Psoas muscle (tissue), 7 donors: ENCODE measurements at regions not wholly inside any gene's neighbourhood (a gene's known extent, or its start where the extent isn't known, plus 50 kb on each side); places are given as distances from the start of the nearest gene placed in this dataset.

Experiments used
- ATAC-seq, 4 donors: fragments of 200-7000 bp; cut with Tn5 transposase; one replicate each; pipeline ENCODE4 v1.9.1; 2020; ENCODE audit warnings: moderate library complexity in 3 of 4, mild to moderate bottlenecking in 2 of 4
- DNase-seq, 2 donors: peaks; one replicate each; pipeline ENCODE4 v3.0.0-alpha.2; 2020
- H3K27ac ChIP-seq: fragments of 200-600 bp; one replicate; pipeline ENCODE4 v1.8.0; 2022
- H3K27me3 ChIP-seq, 3 donors: fragments of 200-600 bp in 1 of 3; one replicate each; pipeline versions ENCODE4 v1.6.1 to v1.8.0; 2013 to 2022; ENCODE audit warnings: low read length in 2 of 3, mild to moderate bottlenecking in 2 of 3, moderate library complexity in 1 of 3; ENCODE audit not compliant: insufficient read depth in 3 of 3
- H3K36me3 ChIP-seq, 2 donors: fragments of 200-600 bp in 1 of 2; one replicate each; pipeline versions ENCODE4 v1.6.1 to v1.8.0; 2013 to 2022; ENCODE audit warnings: low read depth in 1 of 2, mild to moderate bottlenecking in 1 of 2, moderate library complexity in 1 of 2; ENCODE audit not compliant: insufficient read depth in 1 of 2
- H3K4me1 ChIP-seq: fragments of 200-600 bp; one replicate; pipeline ENCODE4 v1.8.0; 2022
- H3K4me3 ChIP-seq: fragments of 200-600 bp; one replicate; pipeline ENCODE4 v1.8.0; 2022; ENCODE audit warnings: mild to moderate bottlenecking
- H3K9me3 ChIP-seq: fragments of 200-600 bp; one replicate; pipeline ENCODE4 v1.8.0; 2022
- CTCF ChIP-seq: fragments of 200-600 bp; IDR thresholded peaks from one replicate; pipeline ENCODE4 v1.8.0; 2022; ENCODE audit warnings: antibody characterized with exemption
- WGBS, 3 donors: extraction: QIAGEN DNeasy Blood & Tissue Kit; methylation state at CpG; one replicate each; pipeline versions ENCODE4 v1.1.6 to v1.1.7; 2013; 5-methylcytosine and 5-hydroxymethylcytosine counted together
- intact Hi-C, 2 donors: fragments of 100-400 bp; cut with DNase I; formaldehyde crosslinking; loops; one replicate each; pipeline versions ENCODE4 v1.11.0 to v1.14.2; 2022
- donor health status: healthy with polysubstance abuse.
- donor health status: DM: no; HTN: no; CAD: no; lungs with moderate emphysema.
- donor health status: Bipolar disorder and iron deficiency.
- donor health status: healthy.
- donor health status: DM: yes; HTN: yes; CAD: no.
- donor health status: DM: no; HTN: no; CAD: no.
- donor health status: DM: yes; HTN: yes; CAD: no.

- H3K9me3 ChIP-seq = no peaks in the 10 kb centered on the region
- DNase-seq (no peak), ATAC-seq (no peak)
- WGBS, 3 donors = 66 to 78% (median 70%) methylated on average over 2 of the region's 2 CpGs
- H3K36me3 ChIP-seq = no peaks in the 10 kb centered on the region
- intact Hi-C loops = no loop called here
- H3K27me3 ChIP-seq = no peaks in the 10 kb centered on the region
- no peaks in the 10 kb centered on the region for H3K4me1 ChIP-seq
- TF ChIP-seq CTCF = no peak
- no peak overlapping the region for H3K27ac ChIP-seq
- H3K4me3 ChIP-seq = no peak overlapping the region
Measured at GRCh38 chr14:66037361-66037760, 448.8 kb upstream of the CCDC196 start.

- intact Hi-C loops = no loop called here
- ATAC-seq = no peak
- no peak for TF ChIP-seq CTCF
- Histone ChIP-seq H3K36me3 (no peaks in the 10 kb centered on the region), H3K9me3 (no peaks in the 10 kb centered on the region), H3K4me3 (no peak overlapping the region), H3K4me1 (no peaks in the 10 kb centered on the region), H3K27me3 (no peaks in the 10 kb centered on the region), H3K27ac (no peak overlapping the region)
- 31 to 52% (median 44%) methylated on average over 3 of the region's 3 CpGs for WGBS, 3 donors
- DNase-seq = no peak
Measured at GRCh38 chr14:66038212-66038611, 448.0 kb upstream of the CCDC196 start.

GRCh38 chr14:66038618-66039017, 447.6 kb upstream of the CCDC196 start:
- 70 to 91% (median 75%) methylated on average over 1 of the region's 1 CpG for WGBS, 3 donors
- H3K27ac ChIP-seq = no peak overlapping the region

GRCh38 chr14:66039495-66039894, 446.7 kb upstream of the CCDC196 start:
- H3K4me3 ChIP-seq = no peak overlapping the region
- no peak for TF ChIP-seq CTCF
- no peaks in the 10 kb centered on the region for H3K36me3 ChIP-seq
- DNase-seq = no peak
- intact Hi-C loops = no loop called here
- no peaks in the 10 kb centered on the region for H3K4me1 ChIP-seq
- ATAC-seq = no peak
- H3K9me3 ChIP-seq = no peaks in the 10 kb centered on the region
- no peak overlapping the region for H3K27ac ChIP-seq
- no peaks in the 10 kb centered on the region for H3K27me3 ChIP-seq

More at GRCh38 chr14:66038618-66039017, 447.6 kb upstream of the CCDC196 start:
- intact Hi-C loops = no loop called here
- no peaks in the 10 kb centered on the region for H3K4me1 ChIP-seq
- no peaks in the 10 kb centered on the region for H3K27me3 ChIP-seq
- H3K36me3 ChIP-seq = no peaks in the 10 kb centered on the region
- peak in 1 of 4 donors; percentile 63 for ATAC-seq
- H3K9me3 ChIP-seq = no peaks in the 10 kb centered on the region
- no peak for TF ChIP-seq CTCF
- no peak for DNase-seq
- H3K4me3 ChIP-seq = no peak overlapping the region

- no peaks in the 10 kb centered on the region for H3K36me3 ChIP-seq
- H3K4me3 ChIP-seq = no peak overlapping the region
- intact Hi-C loops = no loop called here
- no peaks in the 10 kb centered on the region for H3K27me3 ChIP-seq
- TF ChIP-seq CTCF = no peak
- no peak overlapping the region for H3K27ac ChIP-seq
- DNase-seq (no peak), ATAC-seq (no peak)
- WGBS, 3 donors = 76 to 84% (median 81%) methylated on average over 6 of the region's 6 CpGs
- H3K9me3 ChIP-seq = no peaks in the 10 kb centered on the region
- peaks cover 6% of the 10 kb centered on the region for H3K4me1 ChIP-seq
Measured at GRCh38 chr14:66041582-66041981, 444.6 kb upstream of the CCDC196 start.
